Caco-2 (cell line): ENCODE measurements at regions not wholly inside any gene's neighbourhood (a gene's known extent, or its start where the extent isn't known, plus 50 kb on each side); places are given as distances from the start of the nearest gene placed in this dataset.

Source experiments
- BruUV-seq: library from RNA; stranded (reverse); fragments of 400-500 nt; replicated peaks from 2 replicates; lab custom pipeline; 2021; lab: Mats Ljungman, UMichigan
- CTCF ChIA-PET: fragments of 300-600 bp; sonication (Branson Sonifier 250); formaldehyde crosslinking; loops from one replicate; lab custom pipeline; 2022; ENCODE audit warnings: antibody characterized with exemption; lab: Charles Lee
- POLR2A ChIA-PET: fragments of 300-600 bp; sonication (Branson Sonifier 250); formaldehyde crosslinking; loops from one replicate; lab custom pipeline; 2022; ENCODE audit warnings: antibody characterized with exemption; lab: Charles Lee
- DNase-seq, 2 experiments: peaks; one replicate each; pipeline versions ENCODE4 v3.0.0 to v3.0.0-alpha.2; 2020 to 2022
- H3K27me3 ChIP-seq: replicated peaks from 2 replicates; pipeline ENCODE4 v1.6.0; 2011; ENCODE audit warnings: low read length; ENCODE audit not compliant: control insufficient read depth, insufficient read depth
- H3K36me3 ChIP-seq: 2 replicates; pipeline ENCODE4 v1.5.1; 2011; ENCODE audit warnings: low read length; ENCODE audit not compliant: control insufficient read depth, insufficient read depth
- H3K4me1 ChIP-seq: fragments of 250-450 bp; sonication (Bioruptor Pico); 2 replicates; pipeline ENCODE4 v1.5.1; 2020; ENCODE audit warnings: mild to moderate bottlenecking
- H3K4me3 ChIP-seq: 2 replicates; pipeline ENCODE4 v1.5.1; 2011; ENCODE audit warnings: low read depth, mild to moderate bottlenecking, control low read depth, low read length
- H3K9me3 ChIP-seq: fragments of 250-450 bp; sonication (Bioruptor Pico); 2 replicates; pipeline ENCODE4 v1.5.1; 2020; ENCODE audit warnings: mild to moderate bottlenecking, moderate library complexity
- H3K27ac Mint-ChIP-seq: one replicate; pipeline ENCODE4 v1.8.0; 2022; ENCODE audit warnings: mixed read lengths; ENCODE audit not compliant: unreplicated experiment
- H3K27me3 Mint-ChIP-seq: one replicate; pipeline ENCODE4 v1.8.0; 2022; ENCODE audit warnings: mixed read lengths; ENCODE audit not compliant: insufficient read depth, unreplicated experiment
- H3K36me3 Mint-ChIP-seq: one replicate; pipeline ENCODE4 v1.8.0; 2022; ENCODE audit warnings: mild to moderate bottlenecking, mixed read lengths; ENCODE audit not compliant: insufficient read depth, unreplicated experiment
- H3K4me1 Mint-ChIP-seq: one replicate; pipeline ENCODE4 v1.8.0; 2022; ENCODE audit warnings: low read depth, mixed read lengths; ENCODE audit not compliant: unreplicated experiment
- H3K4me3 Mint-ChIP-seq: one replicate; pipeline ENCODE4 v1.8.0; 2022; ENCODE audit warnings: mild to moderate bottlenecking, moderate library complexity, mixed read lengths; ENCODE audit not compliant: unreplicated experiment
- H3K9me3 Mint-ChIP-seq: one replicate; pipeline ENCODE4 v1.8.0; 2022; ENCODE audit warnings: mixed read lengths; ENCODE audit not compliant: unreplicated experiment
- intact Hi-C: fragments of 100-400 bp; cut with micrococcal nuclease; formaldehyde crosslinking; loops from one replicate; pipeline ENCODE4 v1.10.0; 2022; ENCODE audit not compliant: unreplicated experiment
- TF ChIP-seq, protein P1 (sequence below), 2 experiments: fragments of 200-600 bp in 1 of 2; IDR thresholded peaks; 1 replicate in 1 of 2; 2 replicates in 1 of 2; pipeline versions ENCODE4 v1.5.1 to v1.8.0; 2011 to 2022; ENCODE audit warnings: antibody characterized with exemption in 1 of 2, control low read depth in 1 of 2, inconsistent platforms in 1 of 2, low read depth in 1 of 2, low read length in 1 of 2, mild to moderate bottlenecking in 1 of 2, moderate library complexity in 1 of 2; ENCODE audit not compliant: insufficient read depth in 1 of 2, severe bottlenecking in 1 of 2, unreplicated experiment in 1 of 2

DNA sequence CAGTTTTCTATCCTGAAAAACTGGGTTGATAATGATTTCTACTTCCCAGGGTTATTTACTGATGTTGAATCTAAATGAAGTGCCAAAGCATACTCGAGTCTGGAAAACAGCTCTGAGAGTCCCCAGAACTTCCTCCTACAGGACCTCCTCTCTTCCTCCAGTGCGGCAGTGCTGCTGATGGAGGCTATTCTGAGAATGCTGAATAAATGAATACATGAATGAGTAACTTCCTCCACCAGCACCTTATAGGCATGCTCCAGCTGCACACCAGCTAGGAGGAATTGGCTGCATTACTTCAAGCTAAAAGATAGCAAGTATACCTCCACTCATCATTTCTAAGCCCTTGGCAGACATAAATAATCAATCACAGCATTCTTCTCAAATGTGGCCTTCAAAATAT, 448.8 kb upstream of the CCDC196 start:
- Mint-ChIP-seq H3K27ac (no peak overlapping the region), H3K36me3 (no peaks in the 10 kb centered on the region), H3K27me3 (peaks cover 13% of the 10 kb centered on the region), H3K4me3 (no peak overlapping the region), H3K9me3 (peaks cover 9% of the 10 kb centered on the region), H3K4me1 (no peaks in the 10 kb centered on the region)
- POLR2A ChIA-PET = no interaction called here
- CTCF ChIA-PET = no interaction called here
- Histone ChIP-seq H3K27me3 (no peaks in the 10 kb centered on the region), H3K4me3 (no peak overlapping the region), H3K36me3 (no peaks in the 10 kb centered on the region), H3K9me3 (no peaks in the 10 kb centered on the region), H3K4me1 (no peaks in the 10 kb centered on the region)
- TF ChIP-seq, protein P1, sequence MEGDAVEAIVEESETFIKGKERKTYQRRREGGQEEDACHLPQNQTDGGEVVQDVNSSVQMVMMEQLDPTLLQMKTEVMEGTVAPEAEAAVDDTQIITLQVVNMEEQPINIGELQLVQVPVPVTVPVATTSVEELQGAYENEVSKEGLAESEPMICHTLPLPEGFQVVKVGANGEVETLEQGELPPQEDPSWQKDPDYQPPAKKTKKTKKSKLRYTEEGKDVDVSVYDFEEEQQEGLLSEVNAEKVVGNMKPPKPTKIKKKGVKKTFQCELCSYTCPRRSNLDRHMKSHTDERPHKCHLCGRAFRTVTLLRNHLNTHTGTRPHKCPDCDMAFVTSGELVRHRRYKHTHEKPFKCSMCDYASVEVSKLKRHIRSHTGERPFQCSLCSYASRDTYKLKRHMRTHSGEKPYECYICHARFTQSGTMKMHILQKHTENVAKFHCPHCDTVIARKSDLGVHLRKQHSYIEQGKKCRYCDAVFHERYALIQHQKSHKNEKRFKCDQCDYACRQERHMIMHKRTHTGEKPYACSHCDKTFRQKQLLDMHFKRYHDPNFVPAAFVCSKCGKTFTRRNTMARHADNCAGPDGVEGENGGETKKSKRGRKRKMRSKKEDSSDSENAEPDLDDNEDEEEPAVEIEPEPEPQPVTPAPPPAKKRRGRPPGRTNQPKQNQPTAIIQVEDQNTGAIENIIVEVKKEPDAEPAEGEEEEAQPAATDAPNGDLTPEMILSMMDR (IDR thresholded peaks at IDR 0.05; ENCODE audit: insufficient read depth in 1 of 2, low read depth in 1 of 2, low read length in 1 of 2, severe bottlenecking in 1 of 2, unreplicated experiment in 1 of 2) = no peak
- no peak for DNase-seq
- intact Hi-C loops = no loop called here
- BruUV-seq = no TSS peak

DNA sequence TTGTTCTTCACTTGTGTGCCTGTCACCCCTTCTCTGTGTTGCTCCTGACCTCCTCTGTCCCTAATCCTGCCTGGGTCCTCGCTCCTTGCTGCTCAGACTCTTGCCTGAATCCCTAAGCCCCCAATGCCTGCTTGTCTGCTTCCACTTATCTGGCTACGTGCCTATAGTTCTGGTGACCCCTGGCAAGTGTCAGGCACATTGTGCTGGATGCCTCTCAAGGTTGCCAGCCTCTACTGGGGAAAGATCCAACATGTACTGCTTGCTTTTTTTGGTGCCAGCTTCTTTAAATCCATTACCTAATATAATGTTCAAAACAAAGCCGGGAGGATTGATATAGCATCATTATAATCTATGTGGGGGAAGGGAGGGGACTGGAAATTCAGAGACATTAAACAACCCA, 448.0 kb upstream of the CCDC196 start:
- H3K4me3 Mint-ChIP-seq = no peak overlapping the region
- H3K27ac Mint-ChIP-seq = no peak overlapping the region
- BruUV-seq = no TSS peak
- DNase-seq = no peak
- POLR2A ChIA-PET = no interaction called here
- H3K4me1 Mint-ChIP-seq = no peaks in the 10 kb centered on the region
- intact Hi-C loops = no loop called here
- H3K27me3 ChIP-seq = no peaks in the 10 kb centered on the region
- no peaks in the 10 kb centered on the region for H3K36me3 Mint-ChIP-seq
- TF ChIP-seq, protein P1 (IDR thresholded peaks at IDR 0.05; ENCODE audit: insufficient read depth in 1 of 2, low read depth in 1 of 2, low read length in 1 of 2, severe bottlenecking in 1 of 2, unreplicated experiment in 1 of 2) = no peak
- H3K9me3 Mint-ChIP-seq = peaks cover 9% of the 10 kb centered on the region
- H3K36me3 ChIP-seq = no peaks in the 10 kb centered on the region
- no peaks in the 10 kb centered on the region for H3K4me1 ChIP-seq
- CTCF ChIA-PET = no interaction called here
- no peak overlapping the region for H3K4me3 ChIP-seq
- no peaks in the 10 kb centered on the region for H3K9me3 ChIP-seq
- H3K27me3 Mint-ChIP-seq = peaks cover 20% of the 10 kb centered on the region

DNA sequence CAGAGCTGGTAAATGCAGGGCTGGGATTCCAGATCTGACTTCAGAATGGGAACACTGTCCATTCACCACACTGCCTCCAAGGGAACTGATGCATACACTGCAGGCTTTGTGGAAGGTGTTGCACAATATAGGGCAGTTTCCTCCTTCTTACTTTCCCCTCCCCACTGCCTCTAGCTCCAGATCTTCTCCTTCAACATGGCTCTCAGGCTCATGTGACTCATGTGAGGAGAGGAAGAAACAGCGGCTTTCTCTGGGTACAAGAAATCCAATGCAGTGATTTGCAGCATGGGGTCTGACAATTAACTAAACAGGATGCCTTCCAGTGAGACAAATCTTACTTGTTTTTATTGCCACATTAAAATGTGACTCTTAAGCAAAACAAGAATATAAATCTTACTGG, 447.6 kb upstream of the CCDC196 start:
- H3K36me3 ChIP-seq = no peaks in the 10 kb centered on the region
- H3K27ac Mint-ChIP-seq = no peak overlapping the region
- POLR2A ChIA-PET = no interaction called here
- H3K4me3 ChIP-seq = no peak overlapping the region
- intact Hi-C loops = no loop called here
- no peaks in the 10 kb centered on the region for H3K36me3 Mint-ChIP-seq
- H3K9me3 Mint-ChIP-seq = peaks cover 9% of the 10 kb centered on the region
- H3K4me3 Mint-ChIP-seq = no peak overlapping the region
- CTCF ChIA-PET = no interaction called here
- no peaks in the 10 kb centered on the region for H3K4me1 ChIP-seq
- no peaks in the 10 kb centered on the region for H3K4me1 Mint-ChIP-seq
- no peaks in the 10 kb centered on the region for H3K27me3 ChIP-seq
- peaks cover 20% of the 10 kb centered on the region for H3K27me3 Mint-ChIP-seq
- DNase-seq = no peak
- no TSS peak for BruUV-seq
- H3K9me3 ChIP-seq = no peaks in the 10 kb centered on the region
- TF ChIP-seq, protein P1 (IDR thresholded peaks at IDR 0.05; ENCODE audit: insufficient read depth in 1 of 2, low read depth in 1 of 2, low read length in 1 of 2, severe bottlenecking in 1 of 2, unreplicated experiment in 1 of 2) = no peak
